HG03457 (cell line): ENCODE measurements at regions not wholly inside any gene's neighbourhood (a gene's known extent, or its start where the extent isn't known, plus 50 kb on each side); places are given as distances from the start of the nearest gene placed in this dataset.

Experiments used
- ATAC-seq: cut with Tn5 transposase; IDR thresholded peaks from one replicate; pipeline ENCODE4 v1.9.1; 2021; ENCODE audit warnings: moderate number of reproducible peaks; ENCODE audit not compliant: unreplicated experiment

- ATAC-seq = no peak
Observed at GRCh38 chr9:75607521-75607920, 283.0 kb upstream of the PCSK5 start.

- no peak for ATAC-seq
Observed at GRCh38 chr9:75609401-75609800, 281.1 kb upstream of the PCSK5 start.

- ATAC-seq = no peak
Observed at GRCh38 chr9:75610246-75610645, 280.2 kb upstream of the PCSK5 start.

- ATAC-seq = no peak
Observed at GRCh38 chr9:75612205-75612604, 278.3 kb upstream of the PCSK5 start.

GRCh38 chr9:75612754-75613153 is 277.7 kb upstream of the PCSK5 start:
- no peak for ATAC-seq

- no peak for ATAC-seq
Observed at GRCh38 chr9:75615284-75615683, 275.2 kb upstream of the PCSK5 start.

- no peak for ATAC-seq
Observed at GRCh38 chr9:75616052-75616451, 274.4 kb upstream of the PCSK5 start.

- ATAC-seq = no peak
Observed at GRCh38 chr9:75616841-75617566, 273.5 kb upstream of the PCSK5 start.

- ATAC-seq = no peak
Observed at GRCh38 chr9:75623462-75623861, 267.0 kb upstream of the PCSK5 start.

GRCh38 chr9:75624998-75625397 is 265.5 kb upstream of the PCSK5 start:
- ATAC-seq = no peak

- ATAC-seq = no peak
Observed at GRCh38 chr9:75626860-75627259, 263.6 kb upstream of the PCSK5 start.

GRCh38 chr9:75628952-75629351 is 261.5 kb upstream of the PCSK5 start:
- ATAC-seq = no peak

- ATAC-seq = no peak
Observed at GRCh38 chr9:75633451-75634057, 256.9 kb upstream of the PCSK5 start.

GRCh38 chr9:75636427-75637045 is 253.9 kb upstream of the PCSK5 start:
- ATAC-seq = no peak

- ATAC-seq = no peak
Observed at GRCh38 chr9:75639971-75640610, 250.4 kb upstream of the PCSK5 start.

GRCh38 chr9:75642522-75642921 is 248.0 kb upstream of the PCSK5 start:
- no peak for ATAC-seq

GRCh38 chr9:75644649-75645048 is 245.8 kb upstream of the PCSK5 start:
- ATAC-seq = no peak

GRCh38 chr9:75648034-75648433 is 242.4 kb upstream of the PCSK5 start:
- ATAC-seq = no peak

- no peak for ATAC-seq
Observed at GRCh38 chr9:75649060-75649459, 241.4 kb upstream of the PCSK5 start.

GRCh38 chr9:75651709-75652108 is 238.8 kb upstream of the PCSK5 start:
- ATAC-seq = no peak

- ATAC-seq = no peak
Observed at GRCh38 chr9:75653335-75653734, 237.1 kb upstream of the PCSK5 start.

GRCh38 chr9:75653750-75654149 is 236.7 kb upstream of the PCSK5 start:
- no peak for ATAC-seq
